GM12878 (cell line): ENCODE measurements at regions not wholly inside any gene's neighbourhood (a gene's known extent, or its start where the extent isn't known, plus 50 kb on each side); places are given as distances from the start of the nearest gene placed in this dataset.

Source experiments
- ATAC-seq: fragments of 200-7000 bp; cut with Tn5 transposase; 3 replicates; pipeline ENCODE4 v1.9.1; 2020; ENCODE audit warnings: mild to moderate bottlenecking, moderate library complexity
- BruUV-seq: library from RNA; stranded (reverse); fragments of 400-500 nt; replicated peaks from 2 replicates; lab custom pipeline; 2021; lab: Mats Ljungman, UMichigan
- CTCF ChIA-PET: fragments of 300-600 bp; sonication (Branson Sonifier 250); formaldehyde crosslinking; extraction: SDS; loops from one replicate; lab custom pipeline; 2021; ENCODE audit warnings: inconsistent platforms; lab: Yijun Ruan, JAX
- POLR2A ChIA-PET: fragments of 350-600 bp; formaldehyde crosslinking; extraction: SDS; loops from one replicate; lab custom pipeline; 2021; ENCODE audit warnings: inconsistent platforms; lab: Charles Lee
- RAD21 ChIA-PET: fragments of 300-600 bp; sonication (Branson Sonifier 250); formaldehyde crosslinking; loops from one replicate; lab custom pipeline; 2023; ENCODE audit warnings: antibody characterized with exemption; ENCODE audit not compliant: unreplicated experiment; lab: Charles Lee
- SMC1A ChIA-PET: fragments of 300-600 bp; sonication (Branson Sonifier 250); formaldehyde crosslinking; loops from one replicate; lab custom pipeline; 2023; ENCODE audit not compliant: unreplicated experiment, uncharacterized antibody; lab: Charles Lee
- DNase-seq: peaks from one replicate; pipeline ENCODE4 v3.0.0-alpha.2; 2011; ENCODE audit warnings: low read depth, low spot score
- FAIRE-seq: peaks from 3 replicates; lab custom pipeline; 2011; peaks lifted over from hg19 to GRCh38; lab: Jason Lieb, UNC
- H2AFZ ChIP-seq: 2 replicates; pipeline ENCODE4 v1.6.0; 2011; ENCODE audit warnings: low read depth, low read length, control low read depth; ENCODE audit not compliant: control insufficient read depth
- H3K27ac ChIP-seq: 2 replicates; pipeline ENCODE4 v1.5.1; 2011; ENCODE audit warnings: control low read depth; ENCODE audit not compliant: control insufficient read depth, insufficient read depth
- H3K27me3 ChIP-seq, 2 experiments: replicated peaks in 1 of 2; 2 replicates each; pipeline versions ENCODE4 v1.6.0 to v1.6.1; 2011; ENCODE audit warnings: low read length in 1 of 2; ENCODE audit not compliant: control insufficient read depth in 2 of 2, insufficient read depth in 2 of 2
- H3K36me3 ChIP-seq, 2 experiments: 2 replicates each; pipeline ENCODE4 v1.5.1; 2011; ENCODE audit warnings: low read length in 1 of 2; ENCODE audit not compliant: control insufficient read depth in 2 of 2, insufficient read depth in 2 of 2
- H3K4me1 ChIP-seq: 2 replicates; pipeline ENCODE4 v1.6.1; 2011; ENCODE audit warnings: mild to moderate bottlenecking, low read length, moderate library complexity, mixed read lengths; ENCODE audit not compliant: control insufficient read depth, insufficient read depth
- H3K4me2 ChIP-seq: 2 replicates; pipeline ENCODE4 v1.6.0; 2011; ENCODE audit warnings: control low read depth; ENCODE audit not compliant: control insufficient read depth, insufficient read depth
- H3K4me3 ChIP-seq: fragments of 200-600 bp; sonication (generic); 2 replicates; pipeline ENCODE4 v1.5.1; 2016
- H3K79me2 ChIP-seq: 2 replicates; pipeline ENCODE4 v1.6.0; 2011; ENCODE audit warnings: low read length; ENCODE audit not compliant: control insufficient read depth, insufficient read depth
- H3K9ac ChIP-seq: 2 replicates; pipeline ENCODE4 v1.8.0; 2011; ENCODE audit warnings: low read length, control low read depth, mixed read lengths; ENCODE audit not compliant: control insufficient read depth, insufficient read depth
- H3K9me3 ChIP-seq: replicated peaks from 3 replicates; pipeline ENCODE4 v1.5.1; 2011; ENCODE audit warnings: mild to moderate bottlenecking, low read length; ENCODE audit not compliant: control insufficient read depth, insufficient read depth
- H4K20me1 ChIP-seq: 2 replicates; pipeline ENCODE4 v1.6.0; 2011; ENCODE audit not compliant: control insufficient read depth, insufficient read depth
- BCL11A ChIP-seq: IDR thresholded peaks from 2 replicates; pipeline ENCODE4 v1.6.1; 2011; ENCODE audit warnings: low read depth, low read length
- CBX3 ChIP-seq: fragments of 200-600 bp; sonication (generic); IDR thresholded peaks from 2 replicates; pipeline ENCODE4 v1.6.1; 2016; ENCODE audit warnings: low read depth, borderline replicate concordance
- CHD1 ChIP-seq: IDR thresholded peaks from 2 replicates; pipeline ENCODE4 v1.6.1; 2012; ENCODE audit warnings: low read depth, low read length, improper control_type of control experiment
- JUNB ChIP-seq: IDR thresholded peaks from 2 replicates; pipeline ENCODE4 v1.6.1; 2016; ENCODE audit warnings: antibody characterized with exemption, mild to moderate bottlenecking
- KLF5 ChIP-seq: fragments of 450-650 bp; IDR thresholded peaks from 2 replicates; pipeline ENCODE4 v1.6.1; 2014; ENCODE audit warnings: mild to moderate bottlenecking; ENCODE audit not compliant: partially characterized antibody
- POLR2A ChIP-seq: IDR thresholded peaks from 2 replicates; pipeline ENCODE4 v1.6.1; 2011; ENCODE audit warnings: low read depth, mild to moderate bottlenecking, low read length
- POLR2AphosphoS5 ChIP-seq: IDR thresholded peaks from 2 replicates; pipeline ENCODE4 v1.6.1; 2011; ENCODE audit warnings: mild to moderate bottlenecking, low read length, inconsistent platforms
- SMAD1 ChIP-seq: fragments of 450-650 bp; IDR thresholded peaks from 2 replicates; pipeline ENCODE4 v1.6.1; 2018; ENCODE audit warnings: mild to moderate bottlenecking, low read depth; ENCODE audit not compliant: partially characterized antibody
- SRF ChIP-seq, 2 experiments: IDR thresholded peaks; 2 replicates each; pipeline ENCODE4 v1.6.1; 2011; ENCODE audit warnings: low read depth in 2 of 2, low read length in 2 of 2, mild to moderate bottlenecking in 1 of 2, moderate library complexity in 1 of 2
- TAF1 ChIP-seq: IDR thresholded peaks from 2 replicates; pipeline ENCODE4 v1.6.1; 2011; ENCODE audit warnings: mild to moderate bottlenecking, low read depth, low read length, borderline replicate concordance
- ZBED1 ChIP-seq: IDR thresholded peaks from 2 replicates; pipeline ENCODE4 v1.6.1; 2016; ENCODE audit warnings: borderline replicate concordance
- WGBS: methylation state at CpG from one replicate; pipeline ENCODE4 v1.1.6; 2016; ENCODE audit warnings: low lambda C conversion rate; ENCODE audit not compliant: insufficient replicate concordance, insufficient coverage; ENCODE audit errors: missing lambda C conversion rate; 5-methylcytosine and 5-hydroxymethylcytosine counted together
- in situ Hi-C: fragments of 300-500 bp; cut with MboI; formaldehyde crosslinking; loops from 9 replicates; pipeline ENCODE4 v1.14.3; 2018; ENCODE audit warnings: mixed read lengths
- intact Hi-C: fragments of 100-400 bp; cut with micrococcal nuclease; formaldehyde crosslinking; loops from one replicate; pipeline ENCODE4 v1.14.2; 2022; ENCODE audit not compliant: unreplicated experiment
- TF ChIP-seq, protein P1 (sequence below): fragments of 450-650 bp; IDR thresholded peaks from 2 replicates; pipeline ENCODE4 v1.6.1; 2017; ENCODE audit warnings: mild to moderate bottlenecking, moderate library complexity
- TF ChIP-seq, protein P2 (sequence below): IDR thresholded peaks from 2 replicates; pipeline ENCODE4 v1.6.1; 2012; ENCODE audit warnings: mild to moderate bottlenecking, low read depth, low read length

DNA sequence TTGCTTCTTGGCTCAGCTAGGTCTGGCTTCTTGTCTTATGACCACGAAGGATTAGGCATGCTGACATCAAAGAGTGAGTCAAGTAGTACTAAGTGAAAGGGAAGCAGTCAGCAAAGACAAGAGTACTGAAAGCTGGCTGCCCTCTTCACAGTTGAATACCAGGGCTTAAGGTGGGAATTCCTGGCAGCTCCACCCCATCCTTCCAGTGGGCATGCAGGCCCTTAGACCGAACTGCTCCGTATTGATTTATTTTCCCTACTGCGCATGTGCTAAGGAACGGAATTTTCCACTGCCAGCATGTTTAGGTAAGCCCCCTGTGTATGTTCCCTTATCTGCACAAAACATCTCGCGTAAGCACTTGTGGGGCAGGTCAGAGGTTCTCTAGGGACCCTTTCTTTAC lies 2320.1 kb downstream of the ARAP2 start (continued):
- TF ChIP-seq, protein P1, sequence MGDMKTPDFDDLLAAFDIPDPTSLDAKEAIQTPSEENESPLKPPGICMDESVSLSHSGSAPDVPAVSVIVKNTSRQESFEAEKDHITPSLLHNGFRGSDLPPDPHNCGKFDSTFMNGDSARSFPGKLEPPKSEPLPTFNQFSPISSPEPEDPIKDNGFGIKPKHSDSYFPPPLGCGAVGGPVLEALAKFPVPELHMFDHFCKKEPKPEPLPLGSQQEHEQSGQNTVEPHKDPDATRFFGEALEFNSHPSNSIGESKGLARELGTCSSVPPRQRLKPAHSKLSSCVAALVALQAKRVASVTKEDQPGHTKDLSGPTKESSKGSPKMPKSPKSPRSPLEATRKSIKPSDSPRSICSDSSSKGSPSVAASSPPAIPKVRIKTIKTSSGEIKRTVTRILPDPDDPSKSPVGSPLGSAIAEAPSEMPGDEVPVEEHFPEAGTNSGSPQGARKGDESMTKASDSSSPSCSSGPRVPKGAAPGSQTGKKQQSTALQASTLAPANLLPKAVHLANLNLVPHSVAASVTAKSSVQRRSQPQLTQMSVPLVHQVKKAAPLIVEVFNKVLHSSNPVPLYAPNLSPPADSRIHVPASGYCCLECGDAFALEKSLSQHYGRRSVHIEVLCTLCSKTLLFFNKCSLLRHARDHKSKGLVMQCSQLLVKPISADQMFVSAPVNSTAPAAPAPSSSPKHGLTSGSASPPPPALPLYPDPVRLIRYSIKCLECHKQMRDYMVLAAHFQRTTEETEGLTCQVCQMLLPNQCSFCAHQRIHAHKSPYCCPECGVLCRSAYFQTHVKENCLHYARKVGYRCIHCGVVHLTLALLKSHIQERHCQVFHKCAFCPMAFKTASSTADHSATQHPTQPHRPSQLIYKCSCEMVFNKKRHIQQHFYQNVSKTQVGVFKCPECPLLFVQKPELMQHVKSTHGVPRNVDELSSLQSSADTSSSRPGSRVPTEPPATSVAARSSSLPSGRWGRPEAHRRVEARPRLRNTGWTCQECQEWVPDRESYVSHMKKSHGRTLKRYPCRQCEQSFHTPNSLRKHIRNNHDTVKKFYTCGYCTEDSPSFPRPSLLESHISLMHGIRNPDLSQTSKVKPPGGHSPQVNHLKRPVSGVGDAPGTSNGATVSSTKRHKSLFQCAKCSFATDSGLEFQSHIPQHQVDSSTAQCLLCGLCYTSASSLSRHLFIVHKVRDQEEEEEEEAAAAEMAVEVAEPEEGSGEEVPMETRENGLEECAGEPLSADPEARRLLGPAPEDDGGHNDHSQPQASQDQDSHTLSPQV, result no peak

DNA sequence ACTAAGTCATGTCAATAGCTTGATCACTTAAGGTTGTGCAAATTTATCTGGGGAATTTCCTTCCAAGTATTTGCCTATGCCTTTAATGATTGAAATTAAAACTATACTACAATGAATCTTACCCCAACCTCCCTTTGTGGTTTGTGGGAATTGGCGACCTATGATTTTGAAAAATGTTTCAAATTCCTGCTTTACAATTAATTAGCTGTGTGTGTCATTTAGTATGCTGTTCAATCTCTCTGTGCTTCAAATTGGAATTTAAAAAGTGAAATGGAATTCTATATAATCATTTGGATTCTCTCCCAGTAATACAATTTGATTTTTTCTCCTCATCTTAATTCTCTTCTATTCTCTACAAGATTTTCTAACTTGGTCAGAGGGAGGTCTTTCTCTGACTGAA lies 2319.5 kb downstream of the ARAP2 start:
- no peak overlapping the region for H3K4me2 ChIP-seq
- POLR2A ChIA-PET, result no interaction called here
- no peaks in the 10 kb centered on the region for H4K20me1 ChIP-seq
- SMC1A ChIA-PET, result no interaction called here
- no peak for TF ChIP-seq SMAD1
- no peak for TF ChIP-seq POLR2A
- no peak for TF ChIP-seq ZBED1
- no peak for TF ChIP-seq BCL11A
- TF ChIP-seq, protein P2, sequence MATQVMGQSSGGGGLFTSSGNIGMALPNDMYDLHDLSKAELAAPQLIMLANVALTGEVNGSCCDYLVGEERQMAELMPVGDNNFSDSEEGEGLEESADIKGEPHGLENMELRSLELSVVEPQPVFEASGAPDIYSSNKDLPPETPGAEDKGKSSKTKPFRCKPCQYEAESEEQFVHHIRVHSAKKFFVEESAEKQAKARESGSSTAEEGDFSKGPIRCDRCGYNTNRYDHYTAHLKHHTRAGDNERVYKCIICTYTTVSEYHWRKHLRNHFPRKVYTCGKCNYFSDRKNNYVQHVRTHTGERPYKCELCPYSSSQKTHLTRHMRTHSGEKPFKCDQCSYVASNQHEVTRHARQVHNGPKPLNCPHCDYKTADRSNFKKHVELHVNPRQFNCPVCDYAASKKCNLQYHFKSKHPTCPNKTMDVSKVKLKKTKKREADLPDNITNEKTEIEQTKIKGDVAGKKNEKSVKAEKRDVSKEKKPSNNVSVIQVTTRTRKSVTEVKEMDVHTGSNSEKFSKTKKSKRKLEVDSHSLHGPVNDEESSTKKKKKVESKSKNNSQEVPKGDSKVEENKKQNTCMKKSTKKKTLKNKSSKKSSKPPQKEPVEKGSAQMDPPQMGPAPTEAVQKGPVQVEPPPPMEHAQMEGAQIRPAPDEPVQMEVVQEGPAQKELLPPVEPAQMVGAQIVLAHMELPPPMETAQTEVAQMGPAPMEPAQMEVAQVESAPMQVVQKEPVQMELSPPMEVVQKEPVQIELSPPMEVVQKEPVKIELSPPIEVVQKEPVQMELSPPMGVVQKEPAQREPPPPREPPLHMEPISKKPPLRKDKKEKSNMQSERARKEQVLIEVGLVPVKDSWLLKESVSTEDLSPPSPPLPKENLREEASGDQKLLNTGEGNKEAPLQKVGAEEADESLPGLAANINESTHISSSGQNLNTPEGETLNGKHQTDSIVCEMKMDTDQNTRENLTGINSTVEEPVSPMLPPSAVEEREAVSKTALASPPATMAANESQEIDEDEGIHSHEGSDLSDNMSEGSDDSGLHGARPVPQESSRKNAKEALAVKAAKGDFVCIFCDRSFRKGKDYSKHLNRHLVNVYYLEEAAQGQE, result no peak
- TF ChIP-seq SRF (IDR thresholded peaks at IDR 0.05; ENCODE audit: low read depth in 2 of 2, low read length in 2 of 2), result no peak
- TF ChIP-seq POLR2AphosphoS5, result no peak
- TF ChIP-seq TAF1, result no peak
- no peak for TF ChIP-seq CBX3
- no peak for TF ChIP-seq KLF5
- no peak for TF ChIP-seq JUNB
- no peak for TF ChIP-seq CHD1
- H3K4me1 ChIP-seq, result no peaks in the 10 kb centered on the region
- in situ Hi-C loops (no loop called here), intact Hi-C loops (no loop called here)
- no peak for FAIRE-seq
- no peak overlapping the region for H3K27ac ChIP-seq
- WGBS, result 9% methylated on average over 1 of the region's 1 CpG
- CTCF ChIA-PET, result no interaction called here
- H3K9me3 ChIP-seq, result no peaks in the 10 kb centered on the region
- H3K79me2 ChIP-seq, result no peaks in the 10 kb centered on the region
- no peak for ATAC-seq
- no TSS peak for BruUV-seq
- H3K4me3 ChIP-seq, result no peak overlapping the region
- RAD21 ChIA-PET, result no interaction called here
- no peak overlapping the region for H2AFZ ChIP-seq
- no peaks in the 10 kb centered on the region for H3K27me3 ChIP-seq
- H3K9ac ChIP-seq, result no peak overlapping the region
- H3K36me3 ChIP-seq, result no peaks in the 10 kb centered on the region
- DNase-seq, result no peak
